ENCODE measurements at regions not wholly inside any gene's neighbourhood (a gene's known extent, or its start where the extent isn't known, plus 50 kb on each side); places are given as distances from the start of the nearest gene placed in this dataset.

- TF ChIP-seq EZH2 (IDR thresholded peaks at IDR 0.05; ENCODE audit: borderline replicate concordance, control insufficient read depth, low read depth, low read length) = no peak
- no peak for TF ChIP-seq FOXM1 (IDR thresholded peaks at IDR 0.05; ENCODE audit: low read depth, low read length)
These were observed 121.9 kb upstream of the CD93 start for GRCh38 chr20:23207826-23208540.

Measured in GM12878 (cell line).